Nucleus accumbens (tissue), 56 donors: ENCODE measurements at regions not wholly inside any gene's neighbourhood (a gene's known extent, or its start where the extent isn't known, plus 50 kb on each side); places are given as distances from the start of the nearest gene placed in this dataset.
"Not testable (repeated sequence)": the region's sequence is repeated elsewhere in the genome, so short reads cannot be mapped to it uniquely, and the experiment has no call there.

Experiments used
- DNase-seq, 56 donors: peaks; one replicate each; lab custom pipeline; 2025; lab: John Stamatoyannopoulos, UW

DNA sequence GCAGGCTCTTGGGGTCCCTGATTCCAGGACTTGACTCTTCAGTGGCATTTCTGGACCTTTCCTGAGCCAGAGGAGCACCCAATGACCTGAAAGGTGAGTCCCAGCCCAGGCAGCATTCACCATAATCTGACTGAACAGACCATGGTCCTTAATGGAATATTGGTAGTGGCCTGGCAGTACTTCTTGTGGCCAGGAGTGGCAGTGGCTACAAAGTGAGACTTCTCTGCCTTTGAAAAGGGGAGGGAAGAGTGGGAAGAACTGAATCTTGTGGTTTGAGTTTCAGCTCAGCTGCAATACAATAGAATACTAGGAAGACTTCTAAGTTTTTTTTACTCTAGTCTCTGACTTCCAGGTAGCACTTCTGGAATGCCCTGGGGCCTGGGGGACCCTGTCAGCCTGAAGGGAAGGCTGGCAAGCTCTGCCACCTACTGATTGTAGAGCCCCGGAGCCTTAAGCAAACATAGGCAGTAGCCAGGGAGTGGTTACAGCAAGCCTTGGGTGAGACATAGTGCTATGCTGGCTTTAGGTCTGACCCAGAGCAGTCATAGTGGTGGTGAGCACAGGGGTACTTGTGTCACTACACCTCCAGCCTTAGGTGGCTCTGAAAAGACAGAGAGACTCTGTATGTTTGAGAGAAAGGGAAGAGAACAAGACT, 674.2 kb upstream of the MANEA start:
- no peak for DNase-seq

DNA sequence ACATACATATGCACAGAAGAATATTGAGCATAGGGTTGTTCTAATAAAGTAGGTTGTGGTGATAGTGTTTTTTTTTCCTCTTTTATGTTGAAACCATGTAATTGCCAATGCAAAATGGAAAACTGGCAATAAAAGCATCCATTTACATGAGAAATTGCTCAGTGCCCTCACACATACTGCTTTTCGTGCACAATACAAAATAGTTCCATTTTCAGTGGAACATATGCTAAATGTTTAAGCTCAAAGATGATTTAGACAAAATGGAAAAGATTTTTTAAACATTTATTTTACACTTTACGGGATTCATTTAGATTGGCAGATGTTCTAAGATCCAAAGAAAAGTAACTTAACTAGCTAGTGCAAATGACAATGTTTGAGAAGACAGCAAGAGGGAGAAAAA, 678.1 kb upstream of the MANEA start:
- no peak for DNase-seq

DNA sequence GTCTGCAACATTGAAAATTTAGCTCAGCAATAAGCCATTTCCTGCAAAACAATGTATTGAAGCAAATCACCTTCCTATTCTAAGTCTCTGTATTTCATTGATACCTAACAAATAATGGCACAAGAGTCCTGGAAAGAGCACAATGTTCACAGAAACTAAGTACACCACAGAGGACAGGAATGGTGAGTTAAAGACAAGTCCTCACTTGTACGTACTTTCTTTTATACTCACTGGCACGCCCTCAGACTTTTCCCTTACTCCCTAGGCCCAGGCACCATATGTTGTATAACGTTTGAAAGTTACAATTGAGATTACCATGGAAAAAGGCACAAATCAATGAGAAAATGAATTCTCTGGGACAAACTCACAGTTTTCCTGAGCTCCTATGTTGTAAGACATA, 683.0 kb upstream of the MANEA start:
- DNase-seq, result no peak

DNA sequence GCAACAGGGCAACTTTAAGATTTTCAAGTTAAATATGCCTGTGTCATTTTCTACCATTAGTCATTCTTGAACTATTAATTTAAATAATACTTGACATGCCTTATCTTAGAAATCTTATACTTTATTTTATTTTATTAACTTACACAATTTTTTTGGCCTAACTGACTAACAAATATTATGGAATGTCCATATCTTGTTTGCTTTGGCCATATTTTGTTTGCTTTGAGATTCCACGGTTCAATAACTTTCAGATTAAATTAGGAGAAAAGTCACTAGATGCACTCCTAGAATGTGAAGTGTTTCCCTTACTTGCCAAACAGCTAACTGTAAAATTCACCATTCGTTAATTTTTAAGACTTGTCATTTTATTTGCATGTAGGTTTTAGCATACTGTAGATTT, 684.0 kb upstream of the MANEA start:
- DNase-seq, result no peak

DNA sequence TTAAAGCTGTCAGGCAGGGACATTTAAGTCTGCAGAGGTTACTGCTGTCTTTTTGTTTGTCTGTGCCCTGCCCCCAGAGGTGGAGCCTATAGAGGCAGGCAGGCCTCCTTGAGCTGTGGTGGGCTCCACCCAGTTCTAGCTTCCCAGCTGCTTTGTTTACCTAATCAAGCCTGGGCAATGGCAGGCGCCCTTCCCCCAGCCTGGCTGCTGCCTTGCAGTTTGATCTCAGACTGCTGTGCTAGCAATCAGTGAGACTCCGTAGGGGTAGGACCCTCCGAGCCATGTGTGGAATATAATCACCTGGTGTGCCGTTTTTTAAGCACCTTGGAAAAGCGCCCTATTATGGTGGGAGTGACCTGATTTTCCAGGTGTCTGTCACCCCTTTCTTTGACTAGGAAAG, 703.5 kb upstream of the MANEA start:
- DNase-seq, result not testable (repeated sequence)

DNA sequence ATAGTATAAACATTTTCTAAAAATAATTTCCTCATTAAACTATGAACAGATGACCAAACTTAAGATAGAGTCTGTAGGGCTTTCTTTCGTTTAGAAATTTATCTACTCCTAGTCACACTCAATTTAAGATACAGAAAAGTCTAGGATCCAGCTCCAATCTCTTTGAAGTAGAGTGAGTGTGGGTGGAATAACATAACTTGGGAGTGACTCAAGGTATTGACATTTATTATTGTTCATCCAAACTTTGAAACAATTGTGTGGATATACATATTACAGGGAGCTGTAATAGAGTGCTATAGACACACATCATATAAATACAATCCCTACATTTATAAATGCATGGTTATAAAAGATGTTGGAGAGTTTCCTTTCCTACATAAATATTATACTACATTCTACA, 715.2 kb upstream of the MANEA start:
- no peak for DNase-seq

DNA sequence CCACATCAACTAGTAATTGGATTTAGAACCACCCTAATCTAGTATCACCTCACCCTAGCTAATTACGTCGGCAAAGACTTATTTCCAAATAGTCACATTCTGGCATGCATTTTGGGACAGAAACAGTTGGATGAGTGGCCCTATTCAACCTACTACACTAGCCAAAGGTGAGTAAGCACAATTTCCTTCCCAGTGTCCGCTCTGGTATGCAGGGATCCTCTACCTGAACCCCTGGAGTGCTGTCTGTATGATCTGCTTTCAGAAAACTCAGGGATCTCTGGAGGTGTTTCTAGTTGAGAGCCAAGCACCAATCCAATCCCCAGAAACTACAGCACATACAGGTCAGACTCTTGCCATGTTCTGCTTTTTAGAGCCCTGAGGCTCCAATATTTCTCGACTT, 717.4 kb upstream of the MANEA start:
- no peak for DNase-seq

DNA sequence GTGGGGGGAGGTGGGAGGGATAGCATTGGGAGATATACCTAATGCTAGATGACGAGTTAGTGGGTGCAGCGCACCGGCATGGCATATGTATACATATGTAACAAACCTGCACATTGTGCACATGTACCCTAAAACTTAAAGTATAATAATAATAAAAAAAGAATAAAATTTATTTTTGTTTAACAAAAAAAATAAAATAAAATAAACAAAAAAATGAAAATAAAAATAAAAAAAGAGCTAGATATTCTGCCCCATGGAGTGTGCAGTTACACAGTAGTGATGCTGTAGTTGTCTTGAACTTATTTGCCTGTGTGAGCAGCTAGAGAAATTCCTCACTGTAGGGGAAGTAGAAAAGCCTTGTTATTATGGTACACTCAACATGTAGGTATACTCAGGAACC, 720.3 kb upstream of the MANEA start:
- not testable (repeated sequence) for DNase-seq

DNA sequence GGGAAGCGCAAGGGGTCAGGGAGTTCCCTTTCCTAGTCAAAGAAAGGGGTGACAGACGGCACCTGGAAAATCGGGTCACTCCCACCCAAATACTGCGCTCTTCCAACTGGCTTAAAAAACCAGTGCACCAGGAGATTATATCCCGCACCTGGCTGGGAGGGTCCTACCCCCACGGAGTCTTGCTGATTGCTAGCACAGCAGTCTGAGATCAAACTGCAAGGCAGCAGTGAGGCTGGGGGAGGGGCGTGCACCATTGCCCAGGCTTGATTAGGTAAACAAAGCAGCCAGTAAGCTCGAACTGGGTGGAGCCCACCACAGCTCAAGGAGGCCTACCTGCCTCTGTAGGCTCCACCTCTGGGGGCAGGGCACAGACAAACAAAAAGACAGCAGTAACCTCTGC, 726.0 kb upstream of the MANEA start:
- DNase-seq, result not testable (repeated sequence)

DNA sequence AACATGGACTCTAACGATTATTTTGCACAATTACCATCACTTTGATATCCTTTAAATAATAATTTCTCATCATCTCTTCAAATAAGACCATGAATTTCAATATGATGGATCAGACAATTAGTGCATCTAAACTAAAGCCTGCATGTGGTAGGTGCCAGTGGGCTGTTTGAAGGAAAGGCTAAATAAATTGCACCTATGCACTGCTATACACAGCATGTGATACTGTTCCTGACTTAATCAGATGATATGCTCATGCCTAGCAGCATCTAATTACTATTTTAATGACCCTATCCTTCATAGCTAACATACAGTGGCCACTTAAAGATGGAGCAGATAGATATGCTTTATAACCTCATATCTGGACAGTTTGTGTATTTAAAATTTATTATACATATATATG, 731.6 kb upstream of the MANEA start:
- DNase-seq, result no peak

DNA sequence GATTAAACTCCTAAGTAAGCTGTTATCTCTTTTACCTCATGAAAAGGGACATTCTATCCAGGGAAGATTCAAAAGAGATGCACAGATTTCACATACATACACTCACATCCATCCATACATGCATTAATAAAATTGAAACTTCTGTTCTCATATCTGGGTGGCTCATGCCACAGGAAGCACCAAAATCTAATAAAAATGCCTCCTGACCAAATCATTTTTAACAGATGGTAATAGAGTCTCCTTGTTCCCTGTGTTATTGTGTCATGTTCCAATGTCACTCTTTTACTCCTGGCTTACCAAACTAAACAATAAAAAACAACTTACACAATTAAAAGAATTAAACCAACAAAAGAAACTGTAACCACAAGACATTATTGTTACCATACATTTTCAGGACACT, 742.1 kb upstream of the MANEA start:
- no peak for DNase-seq

DNA sequence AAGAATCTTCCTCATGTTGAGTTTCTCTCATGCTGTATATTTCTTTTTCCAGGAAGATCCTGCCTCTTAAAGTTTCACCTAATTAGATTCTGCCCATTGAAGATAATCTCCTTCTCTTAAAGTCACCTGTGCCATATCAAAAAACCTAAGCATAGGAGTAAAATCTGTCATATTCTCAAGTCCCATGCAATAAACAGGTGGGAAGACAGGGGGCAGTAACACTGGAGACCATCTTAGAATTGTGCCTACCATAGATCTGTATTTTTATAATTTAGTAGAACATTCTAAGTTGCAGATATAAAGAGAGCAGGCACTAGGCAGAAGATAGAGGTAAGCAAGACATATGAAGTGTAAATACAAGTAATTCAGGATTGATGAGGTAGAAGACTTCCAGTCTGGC, 763.5 kb upstream of the MANEA start:
- no peak for DNase-seq

DNA sequence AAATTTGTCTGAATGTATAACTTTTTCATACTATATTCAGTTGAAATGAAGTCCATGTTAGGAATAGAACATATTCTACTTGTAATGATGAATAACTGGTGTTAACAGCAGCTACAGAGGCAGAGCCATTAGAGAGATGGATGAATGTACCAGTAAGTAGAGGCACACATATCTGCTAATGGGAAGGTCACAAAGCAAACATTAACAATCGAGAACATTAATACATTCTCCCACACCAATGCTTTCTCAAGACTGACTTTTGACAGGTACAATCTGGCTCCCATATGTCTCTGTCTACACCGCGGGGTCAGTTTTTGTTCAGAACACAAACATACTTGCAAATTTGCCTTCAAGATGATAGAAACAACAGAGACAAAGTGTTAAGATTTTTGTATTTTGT, 776.0 kb upstream of the MANEA start:
- no peak for DNase-seq

DNA sequence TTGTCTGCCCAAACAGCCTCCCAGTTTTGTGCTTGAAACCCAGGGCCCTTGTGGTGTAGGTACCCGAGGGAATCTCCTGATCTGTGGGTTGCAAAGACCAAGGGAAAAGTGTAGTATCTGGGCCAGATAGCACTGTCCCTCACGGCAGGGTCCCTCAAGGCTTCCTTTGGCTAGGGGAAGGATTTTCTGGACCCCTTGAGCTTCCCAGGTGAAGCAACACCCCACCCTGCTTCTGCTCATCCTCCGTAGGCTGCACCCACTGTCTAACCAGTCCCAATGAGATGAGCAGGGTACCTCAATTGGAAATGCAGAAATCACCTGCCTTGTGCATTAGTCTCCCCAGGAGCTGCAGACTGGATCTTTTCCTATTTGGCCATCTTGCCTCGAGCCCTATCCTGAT, 791.8 kb upstream of the MANEA start:
- DNase-seq, result no peak

DNA sequence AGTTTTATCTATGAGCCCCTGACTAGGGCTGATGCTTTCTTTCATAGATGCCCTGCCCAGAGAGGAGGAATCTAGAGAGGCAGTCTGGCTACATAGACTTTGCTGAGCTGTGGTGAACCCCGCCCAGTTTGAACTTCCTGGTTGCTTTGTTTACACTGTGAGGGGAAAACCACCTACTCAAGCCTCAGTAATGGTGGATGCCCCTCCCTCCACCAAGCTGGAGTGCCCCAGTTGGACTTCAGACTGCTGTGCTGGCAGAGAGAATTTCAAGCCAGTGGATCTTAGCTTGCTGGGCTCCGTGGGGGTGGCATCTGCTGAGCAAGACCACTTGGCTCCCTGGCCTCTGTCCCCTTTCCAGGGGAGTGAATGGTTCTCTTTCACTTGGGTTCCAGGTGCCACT, 792.3 kb upstream of the MANEA start:
- DNase-seq, result not testable (repeated sequence)

DNA sequence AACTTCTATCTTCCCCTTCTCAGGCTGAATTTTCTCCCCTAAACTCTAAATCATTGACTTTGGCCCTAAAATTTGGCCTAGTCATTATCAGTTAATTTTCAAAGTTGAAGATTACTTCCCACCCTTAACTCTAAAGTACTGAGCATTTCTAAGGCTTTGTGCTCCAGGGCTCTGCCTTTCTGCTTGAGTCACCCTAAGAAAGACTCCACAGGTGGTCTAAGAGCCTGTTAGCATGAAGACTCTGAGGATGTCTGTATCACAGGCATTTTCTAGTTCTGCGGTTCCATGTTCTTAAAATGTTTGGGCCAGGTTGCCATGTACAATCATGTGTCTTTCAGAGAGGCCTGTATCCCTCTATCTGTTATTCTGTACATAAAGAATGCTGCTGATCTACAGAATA, 808.1 kb upstream of the MANEA start:
- no peak for DNase-seq

DNA sequence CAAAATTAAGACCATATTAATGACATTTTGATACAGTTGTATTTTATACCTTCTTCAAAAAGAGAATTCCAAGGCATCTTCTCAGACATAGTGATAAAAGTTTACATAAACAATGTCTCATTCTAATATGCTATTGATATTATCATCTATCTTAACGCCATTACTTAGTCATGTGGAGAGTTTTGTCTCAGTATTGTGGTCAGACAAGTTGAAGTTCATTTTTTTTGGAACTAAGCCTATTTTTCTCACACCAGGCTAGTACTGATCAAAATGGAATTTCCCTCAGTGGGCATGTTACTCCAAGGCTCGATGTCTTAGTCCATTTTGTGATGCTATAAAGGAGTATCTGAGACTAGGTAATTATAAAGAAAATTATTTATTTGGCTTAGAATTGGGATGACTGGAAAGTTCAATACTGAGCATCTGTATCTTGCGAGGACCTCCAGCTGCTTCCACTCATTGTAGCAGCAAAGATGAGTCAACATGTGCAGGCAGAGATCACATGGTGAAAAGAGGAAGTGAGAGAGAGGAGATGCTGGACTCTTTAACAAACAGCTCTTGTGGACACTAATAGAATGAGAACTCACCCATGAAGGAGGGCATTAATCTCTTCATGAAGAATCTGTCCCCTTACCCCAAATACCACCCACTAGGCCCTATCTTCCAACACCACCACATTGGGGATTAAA, 825.5 kb upstream of the MANEA start:
- DNase-seq, result no peak

DNA sequence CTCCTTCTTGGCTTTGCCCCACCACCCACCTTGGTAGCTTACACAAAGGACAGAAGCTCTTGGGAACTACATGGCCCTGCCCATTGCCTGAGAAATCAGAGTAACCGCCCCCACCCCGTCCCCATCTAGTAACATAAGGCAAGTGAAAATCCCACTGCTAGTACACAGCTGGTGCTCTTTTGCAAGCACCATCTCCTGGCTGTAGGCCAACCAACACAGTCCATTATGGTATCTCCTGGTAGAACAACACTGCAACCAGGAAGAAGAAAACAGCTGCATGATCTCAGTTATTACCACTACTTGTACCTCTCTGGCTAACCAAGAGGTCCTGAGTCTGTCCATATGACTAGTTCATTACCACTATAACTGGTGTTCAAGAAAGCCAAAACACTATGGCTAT, 841.1 kb upstream of the MANEA start:
- no peak for DNase-seq

DNA sequence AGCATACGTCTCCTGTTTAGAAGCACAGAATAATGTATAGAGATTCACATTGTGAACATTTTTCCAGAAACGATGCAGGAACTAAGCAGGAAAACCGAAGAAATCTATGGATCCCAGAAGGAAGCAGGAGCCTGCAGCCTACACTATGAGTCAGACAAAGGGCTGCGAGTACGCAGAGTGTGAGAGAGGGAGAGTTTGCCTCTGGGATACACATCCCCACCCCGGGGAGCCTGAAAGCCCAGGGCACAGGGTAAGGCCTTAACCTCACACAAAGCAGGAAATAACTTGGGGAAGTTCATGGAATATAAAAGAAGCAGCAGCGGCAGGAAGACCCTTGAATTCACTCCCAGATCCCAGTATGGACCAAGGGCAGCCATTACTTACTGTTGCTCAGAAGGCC, 842.1 kb upstream of the MANEA start:
- no peak for DNase-seq

DNA sequence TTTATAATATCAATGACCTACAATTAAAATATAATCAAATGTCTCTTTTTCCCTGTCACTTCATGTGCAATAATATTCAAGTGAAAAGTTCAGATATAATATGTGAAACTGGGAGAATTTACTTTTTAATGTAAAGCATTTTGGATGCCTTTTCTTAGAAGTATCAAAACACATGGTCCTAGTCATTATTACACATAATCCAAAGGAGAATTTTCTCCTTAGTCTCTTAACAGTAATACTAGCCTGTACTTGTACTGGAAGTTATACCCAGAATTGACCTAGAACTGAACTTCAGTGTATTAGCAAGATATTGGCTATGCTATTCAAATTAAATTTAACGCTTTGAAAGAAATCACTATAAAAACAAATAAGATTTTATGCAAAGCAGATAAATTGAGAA, 842.6 kb upstream of the MANEA start:
- DNase-seq, result no peak

DNA sequence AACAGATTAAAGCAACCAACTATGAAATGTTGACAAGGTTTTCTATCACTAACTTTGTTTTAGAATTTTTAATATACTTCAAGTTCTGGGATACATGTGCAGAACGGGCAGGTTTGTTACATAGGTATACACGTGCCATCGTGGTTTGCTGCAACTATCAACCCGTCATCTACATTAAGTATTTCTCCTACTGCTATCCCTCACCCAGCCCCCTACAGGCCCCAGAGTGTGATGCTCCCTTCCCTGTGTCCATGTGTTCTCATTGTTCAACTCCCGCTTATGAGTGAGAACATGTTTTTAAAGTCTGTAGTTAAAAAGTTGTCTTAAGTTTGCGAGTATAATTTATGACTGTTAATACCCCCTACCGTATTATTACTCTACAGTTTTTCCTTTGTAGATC, 844.3 kb upstream of the MANEA start:
- no peak for DNase-seq

DNA sequence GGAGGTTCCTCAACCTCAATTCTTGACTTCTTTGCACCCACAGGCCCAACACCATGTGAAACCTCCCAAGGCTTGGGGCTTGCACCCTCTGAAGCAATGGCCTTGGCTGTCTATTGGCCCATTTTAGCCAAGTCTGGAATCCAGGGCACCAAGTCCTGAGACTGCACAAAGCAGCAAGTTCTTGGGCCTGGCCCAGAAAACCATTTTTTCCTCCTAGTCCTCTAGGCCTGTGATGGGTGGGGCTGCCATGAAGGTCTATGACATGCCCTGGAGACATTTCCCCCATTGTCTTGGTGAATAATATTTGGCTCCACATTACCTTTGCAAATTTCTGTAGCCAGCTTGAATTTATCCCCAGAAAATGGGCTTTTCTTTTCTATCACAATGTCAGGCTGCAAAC, 849.6 kb upstream of the MANEA start:
- no peak for DNase-seq

DNA sequence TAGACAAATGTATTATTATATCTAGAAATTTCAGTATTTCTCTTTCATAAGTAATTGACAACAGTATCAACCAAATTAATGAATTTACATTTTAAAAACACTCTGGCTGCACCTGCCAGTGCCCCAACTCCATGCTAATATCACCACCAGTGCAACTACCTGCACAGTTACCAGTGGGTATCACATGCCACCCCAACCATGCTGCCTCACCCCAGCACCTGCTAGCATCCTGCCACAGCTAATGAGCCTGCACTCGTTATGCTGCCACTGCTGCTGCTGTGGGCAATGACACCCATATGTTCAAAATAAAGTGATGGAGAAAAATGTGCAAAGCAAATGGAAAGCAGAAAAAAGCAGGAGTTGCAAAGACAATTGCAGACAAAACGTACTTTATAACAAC, 855.9 kb upstream of the MANEA start:
- DNase-seq, result no peak
